ENCODE measurements at regions not wholly inside any gene's neighbourhood (a gene's known extent, or its start where the extent isn't known, plus 50 kb on each side); places are given as distances from the start of the nearest gene placed in this dataset.
"Not testable (repeated sequence)": the region's sequence is repeated elsewhere in the genome, so short reads cannot be mapped to it uniquely, and the experiment has no call there.

DNA sequence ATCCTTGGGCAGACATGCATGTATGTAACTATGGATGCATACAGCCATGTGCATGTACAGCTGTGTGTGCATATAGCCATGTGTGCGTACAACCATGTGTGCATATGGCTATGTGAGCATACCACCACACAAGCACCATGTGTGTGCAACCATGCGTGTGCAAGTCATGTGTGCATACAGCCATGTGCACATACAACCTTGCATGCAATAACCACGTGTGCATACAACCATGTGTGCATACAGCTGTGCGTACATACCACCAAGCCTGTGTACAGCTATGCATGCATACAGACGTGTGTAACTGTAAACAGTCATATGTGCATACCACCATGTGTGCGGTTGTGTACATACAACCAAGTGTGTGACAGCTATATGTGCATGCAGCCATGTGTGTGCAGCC lies 186.4 kb downstream of the LAT start:
- TF ChIP-seq, protein P1, sequence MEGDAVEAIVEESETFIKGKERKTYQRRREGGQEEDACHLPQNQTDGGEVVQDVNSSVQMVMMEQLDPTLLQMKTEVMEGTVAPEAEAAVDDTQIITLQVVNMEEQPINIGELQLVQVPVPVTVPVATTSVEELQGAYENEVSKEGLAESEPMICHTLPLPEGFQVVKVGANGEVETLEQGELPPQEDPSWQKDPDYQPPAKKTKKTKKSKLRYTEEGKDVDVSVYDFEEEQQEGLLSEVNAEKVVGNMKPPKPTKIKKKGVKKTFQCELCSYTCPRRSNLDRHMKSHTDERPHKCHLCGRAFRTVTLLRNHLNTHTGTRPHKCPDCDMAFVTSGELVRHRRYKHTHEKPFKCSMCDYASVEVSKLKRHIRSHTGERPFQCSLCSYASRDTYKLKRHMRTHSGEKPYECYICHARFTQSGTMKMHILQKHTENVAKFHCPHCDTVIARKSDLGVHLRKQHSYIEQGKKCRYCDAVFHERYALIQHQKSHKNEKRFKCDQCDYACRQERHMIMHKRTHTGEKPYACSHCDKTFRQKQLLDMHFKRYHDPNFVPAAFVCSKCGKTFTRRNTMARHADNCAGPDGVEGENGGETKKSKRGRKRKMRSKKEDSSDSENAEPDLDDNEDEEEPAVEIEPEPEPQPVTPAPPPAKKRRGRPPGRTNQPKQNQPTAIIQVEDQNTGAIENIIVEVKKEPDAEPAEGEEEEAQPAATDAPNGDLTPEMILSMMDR (IDR thresholded peaks at IDR 0.05): not testable (repeated sequence)
- TF ChIP-seq EZH2 (IDR thresholded peaks at IDR 0.05): not testable (repeated sequence)
